Spleen (tissue), 11 donors: ENCODE measurements at regions not wholly inside any gene's neighbourhood (a gene's known extent, or its start where the extent isn't known, plus 50 kb on each side); places are given as distances from the start of the nearest gene placed in this dataset.

Experiments used
- DNase-seq: peaks from one replicate; pipeline ENCODE4 v3.0.0-alpha.2; 2020
- H3K27ac ChIP-seq, 8 donors: fragments of 200-600 bp; sonication (generic) in 7 of 8; 1 replicate in 4 of 8; 2 replicates in 4 of 8; pipeline versions ENCODE4 v1.5.0 to v1.8.0; 2016 to 2021; ENCODE audit warnings: inconsistent platforms in 4 of 8, mild to moderate bottlenecking in 4 of 8, moderate library complexity in 1 of 8
- H3K27me3 ChIP-seq, 7 donors: fragments of 200-600 bp; sonication (generic) in 6 of 7; replicated peaks in 1 of 7; 1 replicate in 4 of 7; 2 replicates in 3 of 7; pipeline versions ENCODE4 v1.5.0 to v1.8.0; 2016 to 2021; ENCODE audit warnings: inconsistent platforms in 3 of 7, mild to moderate bottlenecking in 1 of 7
- H3K36me3 ChIP-seq, 6 donors: fragments of 200-600 bp; sonication (generic) in 5 of 6; 1 replicate in 4 of 6; 2 replicates in 2 of 6; pipeline versions ENCODE4 v1.5.0 to v1.8.0; 2016 to 2021; ENCODE audit warnings: inconsistent platforms in 2 of 6
- H3K4me1 ChIP-seq, 6 donors: fragments of 200-600 bp; sonication (generic) in 5 of 6; 1 replicate in 3 of 6; 2 replicates in 3 of 6; pipeline versions ENCODE4 v1.5.0 to v1.8.0; 2016 to 2021; ENCODE audit warnings: inconsistent platforms in 3 of 6
- H3K4me3 ChIP-seq, 8 donors: fragments of 200-600 bp; sonication (generic) in 7 of 8; 1 replicate in 4 of 8; 2 replicates in 4 of 8; pipeline versions ENCODE4 v1.5.0 to v1.8.0; 2016 to 2021; ENCODE audit warnings: inconsistent platforms in 4 of 8, mild to moderate bottlenecking in 4 of 8, moderate library complexity in 2 of 8
- H3K9me3 ChIP-seq, 8 donors: fragments of 200-600 bp; sonication (generic) in 7 of 8; 1 replicate in 4 of 8; 2 replicates in 4 of 8; pipeline versions ENCODE4 v1.5.0 to v1.8.0; 2016 to 2021; ENCODE audit warnings: inconsistent platforms in 4 of 8
- CTCF ChIP-seq, 11 experiments: fragments of 200-600 bp in 7 of 11; fragments of 450-650 bp in 4 of 11; sonication (generic) in 4 of 11; IDR thresholded peaks in 8 of 11; conservative IDR thresholded peaks in 3 of 11; 1 replicate in 7 of 11; 2 replicates in 4 of 11; pipeline versions ENCODE4 v1.4.0 to v1.8.0; 2016 to 2021; ENCODE audit warnings: antibody characterized with exemption in 11 of 11, inconsistent platforms in 4 of 11, mild to moderate bottlenecking in 1 of 11
- POLR2A ChIP-seq, 3 donors: fragments of 450-650 bp; IDR thresholded peaks; one replicate each; pipeline ENCODE4 v1.5.1; 2017; ENCODE audit warnings: antibody characterized with exemption in 3 of 3, mild to moderate bottlenecking in 1 of 3
- POLR2AphosphoS5 ChIP-seq, 3 donors: sonication (generic); formaldehyde crosslinking; IDR thresholded peaks; one replicate each; pipeline ENCODE4 v1.5.1; 2017; ENCODE audit warnings: antibody characterized with exemption in 3 of 3
- WGBS, 5 donors: extraction: QIAGEN DNeasy Blood & Tissue Kit in 3 of 5; methylation state at CpG; one replicate each; pipeline versions ENCODE4 v1.1.5 to v1.1.7; 2013 to 2018; 5-methylcytosine and 5-hydroxymethylcytosine counted together
- intact Hi-C: fragments of 100-400 bp; cut with DNase I; formaldehyde crosslinking; loops from one replicate; pipeline ENCODE4 v1.15.0; 2023; ENCODE audit warnings: low total_unique reads
- donor health status: healthy with polysubstance abuse.
- donor health status: DM: no; HTN: no; CAD: no; lungs with moderate emphysema.
- donor health status: DM: no; HTN: no; CAD: no.
- donor health status: Bipolar disorder and iron deficiency.
- donor health status: healthy.
- donor health status: DM: no; HTN: no; CAD: no.
- donor health status: DM: yes; HTN: yes; CAD: no.

- Histone ChIP-seq H3K4me3 (no peak overlapping the region), H3K9me3 (no peaks in the 10 kb centered on the region), H3K27ac (no peak overlapping the region), H3K36me3 (no peaks in the 10 kb centered on the region), H3K4me1 (no peaks in the 10 kb centered on the region), H3K27me3 (no peaks in the 10 kb centered on the region)
- 73 to 85% (median 78%) methylated on average over 4 of the region's 4 CpGs for WGBS, 5 donors
- intact Hi-C loops: no loop called here
- TF ChIP-seq POLR2AphosphoS5 (IDR thresholded peaks at IDR 0.05) (no peak), POLR2A (IDR thresholded peaks at IDR 0.05) (no peak), CTCF (IDR thresholded peaks at IDR 0.05 in 8 of 11, conservative IDR thresholded peaks at IDR 0.05 in 3 of 11) (no peak)
- DNase-seq: no peak
These were observed 99.6 kb downstream of the ZBTB18 start for GRCh38 chr1:244150665-244151064.

- no peak for TF ChIP-seq POLR2AphosphoS5 (IDR thresholded peaks at IDR 0.05)
- TF ChIP-seq POLR2A (IDR thresholded peaks at IDR 0.05): no peak
- TF ChIP-seq CTCF (IDR thresholded peaks at IDR 0.05 in 8 of 11, conservative IDR thresholded peaks at IDR 0.05 in 3 of 11): no peak
- DNase-seq: no peak
- no peak overlapping the region for H3K4me3 ChIP-seq
- no peak overlapping the region for H3K27ac ChIP-seq
- H3K4me1 ChIP-seq: no peaks in the 10 kb centered on the region
- intact Hi-C loops: no loop called here
- 71 to 84% (median 79%) methylated on average over 4 of the region's 4 CpGs for WGBS, 5 donors
- H3K36me3 ChIP-seq: no peaks in the 10 kb centered on the region
- H3K9me3 ChIP-seq: no peaks in the 10 kb centered on the region
- H3K27me3 ChIP-seq: no peaks in the 10 kb centered on the region
These were observed 100.5 kb downstream of the ZBTB18 start for GRCh38 chr1:244151537-244151936.

GRCh38 chr1:244154508-244154871, 103.4 kb downstream of the ZBTB18 start:
- no peak for DNase-seq
- Histone ChIP-seq H3K4me3 (no peak overlapping the region), H3K9me3 (no peaks in the 10 kb centered on the region), H3K27me3 (no peaks in the 10 kb centered on the region), H3K4me1 (no peaks in the 10 kb centered on the region), H3K27ac (no peak overlapping the region), H3K36me3 (no peaks in the 10 kb centered on the region)
- 50 to 69% (median 62%) methylated on average over 5 of the region's 5 CpGs for WGBS, 5 donors
- intact Hi-C loops: no loop called here
- TF ChIP-seq POLR2A (IDR thresholded peaks at IDR 0.05) (no peak), POLR2AphosphoS5 (IDR thresholded peaks at IDR 0.05) (no peak), CTCF (IDR thresholded peaks at IDR 0.05 in 8 of 11, conservative IDR thresholded peaks at IDR 0.05 in 3 of 11) (no peak)

GRCh38 chr1:244154872-244155531, 103.9 kb downstream of the ZBTB18 start:
- no peak overlapping the region for H3K27ac ChIP-seq
- no peaks in the 10 kb centered on the region for H3K27me3 ChIP-seq
- no peaks in the 10 kb centered on the region for H3K36me3 ChIP-seq
- intact Hi-C loops: no loop called here
- no peaks in the 10 kb centered on the region for H3K9me3 ChIP-seq
- TF ChIP-seq POLR2A (IDR thresholded peaks at IDR 0.05) (no peak), POLR2AphosphoS5 (IDR thresholded peaks at IDR 0.05) (no peak), CTCF (IDR thresholded peaks at IDR 0.05 in 8 of 11, conservative IDR thresholded peaks at IDR 0.05 in 3 of 11) (no peak)
- no peaks in the 10 kb centered on the region for H3K4me1 ChIP-seq
- WGBS, 5 donors: 80 to 85% (median 83%) methylated on average over 15 to 21 of the region's 21 CpGs
- no peak for DNase-seq
- no peak overlapping the region for H3K4me3 ChIP-seq
